ENCODE measurements at regions not wholly inside any gene's neighbourhood (a gene's known extent, or its start where the extent isn't known, plus 50 kb on each side); places are given as distances from the start of the nearest gene placed in this dataset.

DNA sequence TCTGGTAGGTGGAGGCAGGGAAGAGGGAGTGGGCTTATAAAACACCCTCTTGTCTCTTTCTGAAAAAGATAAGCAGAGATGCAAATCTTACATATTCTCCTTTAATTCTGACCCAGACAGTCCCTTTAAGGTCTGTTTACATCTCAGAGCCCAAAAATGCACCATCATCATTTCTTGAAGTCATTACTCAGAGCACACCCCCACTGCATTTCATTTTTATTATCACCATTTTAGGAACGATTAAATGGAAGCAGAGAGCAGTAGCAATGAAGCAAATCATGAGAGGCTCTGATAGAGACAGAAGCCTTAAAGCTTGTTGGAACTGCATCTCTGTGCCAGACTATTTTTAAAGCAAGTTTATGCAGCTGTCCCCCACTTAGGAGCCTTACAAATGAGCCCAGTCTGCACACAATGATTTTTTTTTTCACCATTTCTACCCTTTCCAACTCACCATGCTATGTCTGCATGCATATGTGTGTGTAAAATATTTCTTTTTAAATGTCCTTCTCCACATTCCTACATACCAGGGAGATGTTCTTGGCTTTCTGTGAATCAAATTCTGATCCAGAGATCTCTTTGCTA is 311.0 kb downstream of the GRIN2B start:
- no peak for DNase-seq

DNA sequence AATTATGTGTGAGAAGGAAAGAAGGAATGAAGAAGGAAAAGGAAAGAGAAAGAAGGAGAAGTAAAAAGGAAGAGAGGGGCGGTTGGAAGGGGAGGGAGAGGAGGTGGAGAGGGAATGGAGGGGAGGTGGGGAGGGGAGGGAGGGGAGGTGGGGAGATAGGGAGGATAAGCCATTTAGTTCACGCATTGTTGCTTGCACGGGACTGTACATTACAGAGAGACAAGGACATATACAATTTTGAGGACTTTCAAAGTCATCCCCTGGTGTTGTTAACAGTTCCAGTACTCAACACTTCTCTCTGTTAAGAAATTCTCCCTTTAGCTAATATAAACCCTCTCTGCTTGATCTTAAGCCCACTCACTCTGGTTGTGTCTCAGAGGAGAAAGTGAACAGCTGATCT is 312.5 kb downstream of the GRIN2B start:
- DNase-seq: no peak

DNA sequence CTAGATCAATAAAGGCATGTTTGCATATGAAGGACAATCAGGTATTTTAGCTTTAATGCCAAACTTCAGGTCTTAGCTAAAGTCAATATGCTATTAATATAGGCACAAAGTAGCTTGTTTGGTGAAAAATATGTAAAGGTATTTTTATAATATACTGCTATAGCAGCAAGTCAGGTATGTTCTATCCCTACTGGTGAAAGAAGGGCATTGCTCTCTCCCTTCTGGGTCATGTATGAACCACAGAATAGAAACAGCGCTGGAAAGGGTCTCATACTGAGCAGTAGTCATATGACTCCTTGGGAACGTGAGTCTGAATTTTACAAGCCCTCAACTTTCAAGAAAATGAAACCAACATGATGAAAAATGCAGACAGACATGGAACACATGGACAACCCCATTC is 314.6 kb downstream of the GRIN2B start:
- DNase-seq: no peak

DNA sequence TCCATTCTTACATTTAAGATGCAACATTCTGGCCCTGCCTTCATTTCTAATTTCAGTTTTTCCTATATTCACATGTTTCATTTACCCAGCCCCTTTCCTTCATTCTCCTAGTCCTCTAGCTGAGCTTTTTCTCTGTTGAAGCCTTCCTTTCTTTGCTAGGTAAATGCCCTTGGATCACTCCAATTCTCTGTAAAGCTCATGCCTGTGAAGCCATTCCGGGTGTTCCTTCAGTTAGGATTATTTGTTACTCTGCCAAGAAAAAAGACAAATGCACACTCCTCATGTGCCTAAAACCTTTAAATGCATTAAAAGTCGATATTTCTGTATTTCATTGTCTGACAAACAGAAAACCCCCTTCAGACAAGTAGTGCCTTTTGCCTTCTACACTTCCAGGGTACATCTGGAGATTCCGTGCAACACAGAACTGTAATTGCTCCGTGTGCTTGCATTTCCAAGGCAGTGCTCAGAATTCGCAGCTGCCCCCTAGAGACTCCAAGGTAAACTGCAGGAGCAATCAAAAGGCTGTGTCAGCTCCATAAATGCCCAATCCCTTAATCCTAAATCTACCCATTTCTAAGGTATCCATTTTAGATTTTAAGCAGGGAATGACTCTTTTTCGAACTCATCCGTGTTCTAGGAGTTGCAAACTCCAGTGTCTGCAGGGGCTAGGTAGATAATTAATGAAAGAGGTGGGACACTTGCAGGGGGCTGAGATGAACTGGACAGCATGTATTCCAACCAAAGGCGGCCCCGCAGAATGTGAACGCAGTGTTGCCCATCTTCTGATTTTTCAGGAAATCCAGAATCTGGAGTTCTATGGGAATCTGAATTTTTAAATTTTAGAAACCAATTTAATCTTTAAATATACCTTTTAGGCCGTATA is 320.2 kb downstream of the GRIN2B start:
- peak; percentile 60 for DNase-seq

DNA sequence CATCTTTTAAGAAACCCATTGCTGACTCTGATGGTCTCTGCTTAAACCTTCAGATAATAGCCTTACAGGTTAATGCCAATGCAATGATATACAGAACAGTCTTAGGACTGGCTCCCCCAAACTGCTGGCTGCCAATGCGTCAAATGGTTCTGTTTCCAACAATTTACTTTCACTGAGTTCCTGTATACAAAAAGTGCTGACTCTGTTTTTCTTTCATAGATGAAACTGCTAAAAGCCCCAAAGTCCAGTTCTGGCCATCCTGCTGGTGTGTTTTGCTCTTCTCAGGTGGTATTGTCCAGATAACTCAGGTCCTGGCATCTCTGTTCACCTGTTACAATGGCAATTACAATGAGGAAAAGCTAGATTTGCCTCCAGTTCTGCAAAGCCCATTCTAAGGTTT is 326.9 kb downstream of the GRIN2B start:
- no peak for DNase-seq

DNA sequence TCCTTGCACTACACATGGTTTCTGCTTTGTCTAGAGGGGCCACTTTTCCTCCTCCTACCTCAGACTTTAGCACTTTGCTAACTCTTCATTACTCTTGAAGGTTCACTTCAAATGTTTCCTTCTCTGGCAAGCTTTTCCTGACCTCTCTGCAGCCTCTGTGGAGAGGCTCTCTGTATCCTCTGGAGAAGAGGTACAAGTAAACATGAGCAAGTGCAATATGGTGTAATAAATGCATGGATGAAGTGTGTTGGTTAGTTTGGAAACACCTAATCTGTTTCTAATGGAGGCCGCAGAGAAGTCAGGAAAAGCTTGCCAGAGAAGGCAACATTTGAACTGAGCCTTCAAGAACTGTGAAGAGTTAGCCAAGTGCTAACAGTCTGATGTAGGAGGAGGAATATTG is 329.3 kb downstream of the GRIN2B start:
- no peak for DNase-seq

DNA sequence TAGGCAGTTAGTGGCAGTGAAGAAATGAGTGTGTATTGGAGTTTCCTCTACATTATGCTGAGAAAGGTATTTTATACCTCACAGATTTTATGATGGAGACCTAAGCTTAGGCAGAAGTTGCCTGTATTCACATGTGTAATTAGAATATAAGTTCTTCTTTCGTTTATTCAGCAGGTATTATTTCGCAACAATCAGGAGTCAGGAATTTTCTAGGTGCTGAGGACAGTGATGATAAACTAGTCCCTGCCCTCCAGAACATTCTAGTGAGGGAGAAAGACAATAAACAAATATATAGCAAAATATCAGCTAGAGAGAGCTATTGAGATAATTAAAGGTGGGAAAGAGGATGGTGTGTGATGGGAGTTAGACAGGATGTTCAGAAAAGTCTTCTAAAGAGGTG is 345.7 kb downstream of the GRIN2B start:
- DNase-seq: no peak

DNA sequence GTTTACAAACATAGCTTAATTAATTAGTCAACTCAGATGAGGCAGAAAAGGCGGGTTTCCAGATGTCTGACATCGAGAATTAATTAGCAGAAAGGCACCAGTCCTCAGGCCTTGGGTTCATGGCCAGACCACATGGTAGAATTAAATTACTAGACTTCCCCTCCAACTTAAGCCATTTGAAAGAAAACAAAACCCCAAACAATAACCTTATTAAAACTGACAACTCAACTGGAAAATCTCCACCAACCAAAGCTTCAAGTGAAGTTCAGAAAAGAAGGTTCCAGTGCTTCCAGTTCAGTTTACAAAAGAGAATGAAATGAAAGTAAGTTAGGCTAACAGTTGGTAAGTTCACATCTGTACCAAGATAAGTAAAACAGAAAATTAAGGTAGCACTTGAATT is 349.5 kb downstream of the GRIN2B start:
- DNase-seq: no peak

DNA sequence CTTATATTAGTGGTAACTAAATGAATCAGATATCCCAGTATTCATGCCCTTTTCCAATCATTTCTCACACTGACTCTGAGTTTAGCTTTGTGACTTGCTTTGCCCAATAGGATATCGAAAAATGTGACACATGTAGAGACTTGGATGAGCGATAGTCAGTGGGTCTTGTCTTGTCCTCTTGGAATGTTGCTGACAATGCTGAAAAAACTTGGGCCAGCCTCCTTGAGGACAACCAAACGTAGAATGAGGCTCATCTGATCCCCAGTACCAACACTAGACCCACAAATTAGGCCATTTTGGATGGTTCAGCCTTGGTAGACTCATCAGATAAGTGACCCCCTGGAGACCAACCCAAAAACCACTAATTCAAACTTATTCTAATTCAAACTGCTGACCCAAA is 351.0 kb downstream of the GRIN2B start:
- DNase-seq: no peak

DNA sequence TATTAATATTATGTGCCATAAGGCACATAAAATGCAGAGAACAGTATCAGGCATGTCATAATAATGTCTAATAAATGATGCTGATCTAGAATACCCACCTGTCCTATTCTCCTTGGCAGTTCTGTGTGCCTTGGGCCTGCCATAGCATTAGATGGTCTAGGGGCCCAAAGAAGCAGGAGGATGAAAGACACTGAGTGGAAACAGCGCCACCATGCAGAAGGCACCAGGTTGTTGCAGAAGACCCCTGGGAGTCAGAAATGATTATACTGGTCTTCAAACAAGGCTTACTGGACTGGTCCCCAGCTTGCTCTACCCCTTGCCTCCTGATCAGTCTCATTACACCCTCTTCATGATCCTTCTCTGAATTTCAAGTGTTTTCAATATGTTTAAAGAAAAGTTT is 353.3 kb downstream of the GRIN2B start:
- no peak for DNase-seq

DNA sequence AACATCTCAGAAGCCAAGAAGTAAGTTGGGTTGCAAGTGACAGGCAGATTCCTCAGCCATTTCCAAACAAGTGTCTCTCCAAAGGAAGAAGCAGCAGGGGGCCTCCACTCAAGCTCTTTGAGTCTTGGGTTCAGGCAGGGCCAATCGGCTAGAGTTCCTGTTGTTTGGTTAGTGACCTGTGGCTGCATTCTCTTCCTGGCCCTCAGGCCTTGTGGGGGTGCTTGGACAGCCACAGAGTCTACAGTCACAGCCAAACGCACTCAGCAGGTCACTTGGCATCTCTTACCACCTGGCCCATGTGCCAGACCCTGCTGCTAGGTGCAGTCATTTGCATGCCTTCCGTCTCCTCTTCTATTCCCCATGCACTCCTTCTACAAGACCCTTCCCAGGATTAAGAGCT is 353.9 kb downstream of the GRIN2B start:
- DNase-seq: no peak

DNA sequence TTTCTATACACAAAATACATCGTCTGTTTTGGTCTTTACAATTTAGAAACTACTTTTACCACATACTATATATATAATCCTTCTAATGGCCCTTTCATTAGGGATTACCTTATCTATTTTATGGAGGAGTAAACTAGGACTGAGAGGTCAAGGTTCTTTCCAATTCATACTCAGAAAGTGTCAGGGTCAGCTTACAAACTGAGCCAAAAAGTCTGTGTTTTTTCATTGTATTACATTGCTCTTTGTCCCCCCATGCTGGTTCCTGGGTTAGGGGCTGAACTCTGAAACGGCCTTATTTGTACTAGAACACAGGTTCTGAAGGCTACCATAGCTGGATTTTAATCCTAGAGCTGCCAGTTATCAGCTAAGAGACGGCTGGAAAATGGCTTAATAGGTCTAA is 368.1 kb downstream of the GRIN2B start:
- no peak for DNase-seq

DNA sequence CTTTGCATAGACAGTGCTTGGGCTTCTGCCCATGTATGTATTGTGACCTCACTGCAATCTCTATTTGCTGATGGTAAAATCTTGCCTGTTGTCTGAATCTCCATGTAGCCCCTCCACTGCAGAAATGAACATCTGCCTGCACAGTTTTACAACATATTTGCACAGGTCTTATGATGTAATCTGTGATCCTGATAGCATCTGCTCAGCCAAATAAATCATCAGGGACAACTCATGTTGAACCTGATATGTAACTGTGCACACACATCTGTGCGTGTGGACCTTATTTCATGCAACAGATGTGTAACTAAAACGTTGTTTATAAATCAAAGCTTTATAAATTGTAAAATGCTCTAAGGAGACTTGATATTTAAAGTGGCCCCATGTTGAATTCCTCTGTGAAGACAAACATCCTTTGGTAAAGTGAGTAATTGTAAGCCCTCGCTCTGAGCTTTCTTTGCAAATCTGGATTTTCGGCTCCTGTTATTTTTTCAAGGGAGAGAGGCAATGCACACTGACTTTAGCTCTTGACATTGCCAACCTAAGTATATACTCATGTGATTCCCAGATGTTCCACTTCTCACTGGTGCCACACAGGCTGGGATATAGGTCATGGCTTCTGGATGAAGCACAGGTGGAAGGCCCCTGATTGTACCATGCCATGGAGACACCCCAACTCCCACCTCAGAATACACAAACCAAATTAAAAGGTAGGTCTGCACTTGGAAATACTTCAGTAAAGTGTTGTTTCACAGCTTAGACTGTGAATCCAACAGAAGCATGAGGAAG is 371.3 kb downstream of the GRIN2B start:
- DNase-seq: no peak

DNA sequence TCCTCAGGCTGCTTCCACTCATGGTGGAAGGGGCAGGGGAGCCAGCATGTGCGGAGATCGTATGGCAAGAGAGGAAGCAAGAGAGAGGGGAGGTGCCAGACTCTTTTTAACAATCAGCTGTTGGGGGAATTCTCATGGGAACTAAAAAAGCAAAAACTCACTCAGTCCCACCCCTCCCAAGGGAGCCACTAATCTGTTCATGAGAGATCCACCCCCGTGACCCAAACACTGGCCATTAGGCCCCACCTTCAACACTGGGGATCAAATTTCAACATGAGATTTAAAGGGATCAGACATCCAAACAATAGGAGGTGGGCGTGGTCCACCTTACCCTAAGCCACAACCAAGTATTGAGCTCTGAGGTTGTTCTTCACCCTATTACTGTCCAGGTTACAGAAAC is 375.1 kb downstream of the GRIN2B start:
- DNase-seq: no peak

DNA sequence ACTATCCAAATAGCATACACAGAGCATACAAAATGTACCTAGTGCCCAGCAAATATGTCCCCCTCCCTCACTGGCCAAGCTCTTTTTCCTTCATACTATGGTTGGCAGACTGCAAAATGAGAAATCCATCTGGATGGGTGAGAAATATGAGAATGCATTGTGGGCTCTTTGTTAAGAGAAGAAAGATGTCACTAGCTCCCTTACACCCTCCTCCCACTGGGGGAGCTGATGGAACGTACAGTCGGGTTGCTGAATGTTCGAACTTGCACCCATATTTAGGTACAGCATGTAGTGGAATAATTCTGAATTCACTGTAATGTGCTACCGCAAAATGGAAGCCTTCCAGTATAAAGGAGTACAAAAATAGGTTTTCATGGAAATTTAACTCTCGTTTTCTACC is 377.4 kb downstream of the GRIN2B start:
- no peak for DNase-seq

DNA sequence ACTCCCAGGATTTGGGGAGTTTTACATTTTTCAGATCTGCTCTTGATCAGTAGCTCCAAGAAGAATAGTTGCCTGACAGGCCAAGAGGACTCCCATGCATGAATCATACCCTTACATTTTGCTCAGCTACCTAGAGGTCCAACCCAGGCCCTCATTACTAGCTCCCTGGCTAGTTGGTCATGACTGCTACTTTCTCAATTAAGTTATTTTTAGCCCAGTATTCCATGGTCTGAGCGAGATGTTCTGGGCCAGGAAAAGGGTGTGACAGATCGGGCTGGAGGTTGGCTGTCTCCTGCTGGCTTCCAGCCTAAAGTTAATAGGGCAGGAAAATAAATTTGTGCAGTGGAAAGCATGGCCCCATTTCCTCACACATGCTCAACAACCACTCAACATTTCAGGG is 379.2 kb downstream of the GRIN2B start:
- peak; percentile 34 for DNase-seq

DNA sequence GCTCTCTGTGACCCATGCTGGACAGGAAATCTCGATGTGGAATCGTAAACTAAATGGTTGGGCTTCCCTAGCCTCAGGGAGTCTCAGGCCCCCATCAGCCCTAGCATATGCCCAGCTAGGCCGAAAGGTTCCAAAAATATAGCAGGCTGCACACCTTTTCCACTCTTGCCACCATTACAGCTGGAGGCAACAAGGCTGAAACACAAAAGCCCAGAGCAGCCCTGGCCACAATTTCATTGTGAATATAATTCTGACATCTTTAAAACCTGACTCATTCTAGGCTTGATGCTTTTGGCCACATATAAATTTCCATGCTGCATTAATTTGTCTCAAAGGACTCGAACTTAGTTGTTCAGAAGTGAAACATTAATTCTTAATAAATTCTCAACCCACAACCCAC is 382.2 kb downstream of the GRIN2B start:
- DNase-seq: no peak

DNA sequence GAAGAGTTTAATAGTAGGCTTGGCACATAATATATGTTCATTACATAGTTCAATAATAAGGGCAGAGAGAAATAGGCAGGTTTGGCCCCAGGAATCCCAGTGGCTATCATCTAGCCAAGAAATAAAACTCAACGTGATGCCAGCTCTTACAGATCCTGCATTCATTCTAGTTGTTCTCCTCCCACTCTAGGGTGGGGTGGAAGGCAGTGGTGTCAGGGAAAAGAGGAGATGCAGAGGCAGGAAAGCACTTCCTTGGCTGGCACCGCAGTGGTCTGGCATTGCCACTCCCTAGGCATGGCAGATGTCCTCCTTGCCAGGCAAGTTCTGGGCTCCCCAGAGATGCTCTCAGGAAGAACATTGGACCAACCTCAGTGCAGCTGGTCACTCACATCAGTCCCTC is 383.6 kb downstream of the GRIN2B start:
- no peak for DNase-seq

DNA sequence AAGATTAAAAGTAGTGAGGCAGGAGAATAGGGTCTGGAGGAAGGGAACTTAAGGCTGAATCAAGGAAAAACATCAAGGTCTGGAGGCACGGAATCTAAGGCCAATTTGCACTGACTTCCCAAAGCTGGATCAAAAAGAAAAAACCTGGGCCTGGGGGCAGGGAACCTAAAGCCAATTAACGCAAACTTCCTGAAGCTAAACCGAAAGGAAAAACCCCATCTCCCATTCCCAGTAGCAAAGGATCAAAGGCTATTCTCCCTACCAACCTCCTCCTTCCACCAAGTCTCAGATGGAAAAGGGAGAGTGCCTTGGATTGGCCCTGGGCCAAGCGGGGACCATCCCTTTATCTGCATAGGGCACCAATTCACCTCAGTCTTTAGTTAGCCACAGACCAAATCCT is 384.2 kb downstream of the GRIN2B start:
- DNase-seq: no peak

DNA sequence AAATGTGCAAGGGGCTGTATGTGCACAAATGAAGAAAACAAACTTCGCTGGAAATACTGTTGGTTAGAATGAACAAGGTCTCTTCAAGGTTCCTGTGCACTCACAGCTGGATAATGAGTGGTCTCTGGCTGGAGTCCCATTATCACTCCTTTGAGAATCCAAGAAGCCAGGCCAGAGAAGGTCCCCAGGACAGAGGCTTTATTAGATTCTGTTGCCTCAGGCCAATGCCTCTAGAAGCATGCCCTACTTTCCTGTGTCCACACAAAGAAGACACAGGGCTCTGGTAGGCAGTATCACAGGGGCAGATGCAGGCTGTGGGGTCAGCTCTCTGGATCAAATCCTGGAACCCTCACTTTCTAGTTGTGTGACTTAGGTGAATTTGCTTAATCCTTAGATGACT is 384.7 kb downstream of the GRIN2B start:
- DNase-seq: no peak

DNA sequence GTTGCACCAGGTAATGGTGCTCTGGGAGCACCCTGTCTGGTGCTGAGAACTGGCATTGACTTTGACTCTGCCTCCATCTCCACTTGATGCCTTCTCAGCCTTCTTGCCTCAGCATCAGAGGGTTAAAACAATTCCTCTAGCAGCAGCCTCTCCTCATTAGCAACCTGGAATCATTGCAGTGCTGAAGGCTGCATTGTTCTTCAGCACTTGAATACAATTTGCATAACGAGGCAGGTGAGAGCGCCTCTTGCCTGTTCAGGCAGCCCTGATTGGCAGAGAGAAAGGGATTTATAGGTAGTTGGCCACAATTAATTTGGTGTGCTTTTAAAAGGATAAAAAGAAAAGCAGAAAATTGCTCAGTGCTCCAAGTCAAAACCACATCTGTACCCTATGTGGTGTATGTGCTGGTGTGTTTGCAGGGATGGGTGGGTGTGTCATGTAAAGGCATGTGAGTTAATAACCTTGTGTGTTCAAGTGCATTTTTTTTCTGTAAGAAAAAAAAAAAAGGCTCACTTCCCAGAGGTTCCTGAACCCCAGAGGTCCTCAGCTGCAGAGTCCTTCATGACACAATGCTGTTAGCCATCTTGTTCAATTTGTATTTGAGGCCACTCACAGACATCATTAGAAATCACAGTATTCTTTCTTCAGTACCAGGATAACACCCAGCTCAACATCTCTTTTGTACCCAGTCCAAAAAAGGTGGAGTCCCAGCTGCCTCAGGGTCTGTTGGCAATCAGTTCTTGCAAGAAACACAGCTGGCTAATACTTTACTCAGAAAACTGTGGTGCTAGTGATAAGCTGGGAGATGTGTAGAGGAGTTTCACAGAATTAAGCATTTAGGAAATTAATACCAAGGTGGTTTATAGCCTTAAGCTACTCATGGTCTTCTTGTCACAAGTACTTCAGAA is 385.6 kb downstream of the GRIN2B start:
- DNase-seq: no peak

DNA sequence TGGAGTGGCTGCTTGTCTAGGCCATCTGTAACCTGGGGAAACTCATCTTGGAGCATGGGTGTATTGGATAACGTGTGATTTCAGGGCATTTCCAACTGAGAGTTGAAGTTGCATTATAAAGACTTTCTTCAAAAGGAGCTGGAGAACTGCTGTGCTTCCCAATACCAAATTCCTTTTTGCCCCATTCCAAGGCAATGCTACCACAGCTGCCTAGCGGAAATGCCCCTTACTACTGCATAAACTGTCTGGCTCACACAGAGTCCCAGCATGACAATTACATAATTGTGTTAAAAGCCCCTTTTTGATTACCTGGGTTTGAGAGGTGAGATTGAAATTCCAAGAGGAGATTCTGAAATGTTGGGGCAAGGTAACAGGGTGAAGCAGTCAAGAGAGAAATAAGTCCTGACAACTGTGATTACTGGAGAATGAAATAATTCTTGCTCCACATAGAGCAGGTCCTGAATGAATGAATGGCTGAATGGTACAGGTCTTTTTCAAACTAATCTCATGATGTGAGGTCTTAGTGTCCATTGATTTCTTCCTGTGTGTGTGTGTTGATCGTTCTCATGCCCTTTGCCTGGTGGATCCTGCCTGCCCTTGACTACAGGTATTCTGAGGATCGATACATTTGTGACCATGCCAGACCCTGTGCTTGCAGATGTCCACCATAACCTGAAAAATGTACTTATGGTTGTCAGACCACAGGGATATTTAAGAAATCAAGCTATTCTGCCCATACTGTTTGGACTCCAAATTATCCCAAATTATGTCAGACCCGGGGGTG is 386.5 kb downstream of the GRIN2B start:
- DNase-seq: no peak

All from left hindlimb (tissue), 1 donor.